ENCODE measurements at regions not wholly inside any gene's neighbourhood (a gene's known extent, or its start where the extent isn't known, plus 50 kb on each side); places are given as distances from the start of the nearest gene placed in this dataset.
A peak's percentile ranks its signal among the peaks of the same experiment; 100 is the strongest.
"Not testable (repeated sequence)": the region's sequence is repeated elsewhere in the genome, so short reads cannot be mapped to it uniquely, and the experiment has no call there.

- DNase-seq, result not testable (repeated sequence)
These were observed 50.6 kb upstream of the ZNG1B start for GRCh38 chr2:113386780-113387433.

- not testable (repeated sequence) for DNase-seq
These were observed 57.9 kb upstream of the ZNG1B start for GRCh38 chr2:113379621-113380020.

GRCh38 chr2:113376913-113377445 is 60.5 kb upstream of the ZNG1B start:
- DNase-seq, result no peak

GRCh38 chr2:113376253-113376912 is 61.1 kb upstream of the ZNG1B start:
- DNase-seq, result no peak

- DNase-seq, result not testable (repeated sequence)
These were observed 62.6 kb upstream of the ZNG1B start for GRCh38 chr2:113374857-113375256.

GRCh38 chr2:113372258-113372834 is 65.1 kb upstream of the ZNG1B start:
- DNase-seq, result not testable (repeated sequence)

GRCh38 chr2:113370478-113371091 is 66.9 kb upstream of the ZNG1B start:
- DNase-seq, result peak; percentile 54

GRCh38 chr2:113370030-113370429 is 67.5 kb upstream of the ZNG1B start:
- DNase-seq, result no peak

- not testable (repeated sequence) for DNase-seq
These were observed 68.9 kb upstream of the ZNG1B start for GRCh38 chr2:113368581-113368980.

GRCh38 chr2:113366821-113367220 is 70.7 kb upstream of the ZNG1B start:
- DNase-seq, result not testable (repeated sequence)

- DNase-seq, result not testable (repeated sequence)
These were observed 71.7 kb upstream of the ZNG1B start for GRCh38 chr2:113365791-113366190.

GRCh38 chr2:113365290-113365689 is 72.2 kb upstream of the ZNG1B start:
- not testable (repeated sequence) for DNase-seq

GRCh38 chr2:113361051-113361450 is 76.4 kb upstream of the ZNG1B start:
- no peak for DNase-seq

- no peak for DNase-seq
These were observed 78.3 kb upstream of the PAX8 start for GRCh38 chr2:113357071-113357470.

- not testable (repeated sequence) for DNase-seq
These were observed 77.6 kb upstream of the PAX8 start for GRCh38 chr2:113356284-113356683.

GRCh38 chr2:113355339-113356015 is 76.8 kb upstream of the PAX8 start:
- not testable (repeated sequence) for DNase-seq

- no peak for DNase-seq
These were observed 72.9 kb upstream of the PAX8 start for GRCh38 chr2:113351375-113352355.

- not testable (repeated sequence) for DNase-seq
These were observed 65.1 kb upstream of the PAX8 start for GRCh38 chr2:113343800-113344199.

GRCh38 chr2:113342650-113343049 is 63.9 kb upstream of the PAX8 start:
- DNase-seq, result no peak

GRCh38 chr2:113341870-113342253 is 63.1 kb upstream of the PAX8 start:
- not testable (repeated sequence) for DNase-seq

- DNase-seq, result no peak
These were observed 62.6 kb upstream of the PAX8 start for GRCh38 chr2:113341191-113341869.

All from stimulated activated CD4-positive, alpha-beta T cell treated with anti-CD3 and anti-CD28 coated beads, Interleukin-4, amount 100 ng/mL, for 1 hour (primary cell).